NCI-H2227 (cell line): ENCODE measurements at regions not wholly inside any gene's neighbourhood (a gene's known extent, or its start where the extent isn't known, plus 50 kb on each side); places are given as distances from the start of the nearest gene placed in this dataset.

ENCODE experiments used
- DNase-seq: peaks from one replicate; lab custom pipeline; 2025; ENCODE audit not compliant: unreplicated experiment; lab: John Stamatoyannopoulos, UW

DNA sequence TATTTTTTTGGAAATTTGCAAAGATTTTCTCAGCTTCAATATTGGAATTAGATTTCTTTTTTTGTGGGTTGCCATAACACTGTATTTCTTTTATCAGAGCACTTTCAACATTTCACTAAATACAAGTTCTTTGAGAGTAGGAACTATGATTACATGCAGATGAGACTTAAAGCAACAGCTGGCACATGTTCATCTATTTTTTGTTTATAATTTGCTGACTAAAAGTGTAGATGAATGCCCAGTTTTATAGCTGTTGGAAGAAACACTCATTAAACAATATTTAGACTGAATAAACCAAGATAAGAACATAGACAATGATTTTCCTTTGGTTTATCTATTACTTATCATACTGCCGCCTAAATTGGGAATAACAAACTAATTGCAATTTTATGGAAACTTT is 803.0 kb upstream of the KLHL1 start:
- no peak for DNase-seq

DNA sequence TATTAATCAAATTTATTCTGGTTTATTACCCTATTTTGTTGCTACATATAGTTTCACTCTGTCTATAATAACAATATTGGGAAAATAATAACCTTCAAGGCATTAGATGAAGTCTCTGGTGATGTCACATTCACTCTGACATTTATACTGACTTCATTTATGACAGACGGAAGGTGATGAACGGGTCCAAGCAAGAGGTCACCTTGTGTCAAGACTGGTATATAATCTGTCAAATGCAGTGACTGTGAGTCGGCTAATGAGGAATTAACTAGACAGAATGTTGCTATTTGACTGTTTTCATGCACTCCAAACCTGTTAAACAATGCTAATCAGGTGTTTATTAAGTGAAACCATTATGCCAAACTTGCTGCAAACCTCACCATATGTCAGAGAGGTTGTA is 800.5 kb upstream of the KLHL1 start:
- DNase-seq: no peak

DNA sequence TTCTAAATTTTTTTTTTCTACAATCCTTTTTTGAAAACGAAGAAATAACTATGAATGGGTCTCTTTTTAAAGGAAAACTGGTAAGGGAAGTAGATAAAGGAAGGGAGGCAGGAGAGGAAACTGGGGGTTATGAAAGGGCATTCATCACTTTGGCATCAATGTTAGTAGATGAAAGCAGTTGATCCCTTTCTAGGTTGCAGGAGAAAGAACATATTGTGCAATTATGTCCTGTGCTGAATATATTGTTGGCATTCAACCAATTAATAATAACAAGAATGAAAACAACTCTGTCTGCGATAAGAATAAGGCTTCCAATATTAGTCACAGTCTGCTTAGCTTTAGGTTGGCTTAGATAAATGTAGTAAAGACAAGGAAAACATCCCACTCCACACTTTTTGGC is 796.8 kb upstream of the KLHL1 start:
- DNase-seq: no peak

DNA sequence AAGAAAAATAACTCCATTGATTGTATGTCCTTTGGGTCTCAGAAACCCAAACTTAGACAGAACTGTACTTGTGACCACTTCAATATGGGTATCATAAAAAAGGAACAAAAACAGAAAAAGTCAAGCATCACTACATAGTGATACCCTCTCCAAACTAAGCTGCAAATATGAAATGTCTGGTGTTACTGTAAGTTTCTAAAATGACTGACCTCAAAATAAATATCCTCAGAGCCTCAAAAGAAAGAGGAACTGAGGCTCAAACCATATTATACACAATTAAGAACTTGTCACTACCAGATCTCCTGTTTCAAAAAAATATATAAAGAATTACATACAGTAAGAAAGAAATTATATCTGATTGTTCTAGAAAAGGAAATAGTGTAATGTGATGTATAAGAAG is 787.9 kb upstream of the KLHL1 start:
- no peak for DNase-seq

DNA sequence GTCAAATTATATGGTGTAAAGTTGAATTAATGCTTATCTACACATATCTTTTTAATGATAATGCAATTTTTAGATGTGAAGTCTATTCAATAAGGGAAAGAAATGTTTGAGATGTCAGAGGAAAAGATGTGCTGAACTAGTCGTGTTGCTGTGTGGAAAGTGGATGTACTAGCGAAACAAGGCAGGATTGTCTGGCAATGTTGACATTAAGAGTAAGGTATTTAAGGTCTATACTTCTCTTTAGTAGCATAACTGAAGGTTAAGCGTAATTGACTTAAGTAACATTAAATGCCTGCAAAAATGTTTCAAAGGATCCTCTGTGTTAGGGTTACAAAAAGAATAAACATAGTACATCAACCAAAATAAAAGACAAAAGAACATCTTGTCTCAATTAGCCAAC is 787.3 kb upstream of the KLHL1 start:
- DNase-seq: no peak

DNA sequence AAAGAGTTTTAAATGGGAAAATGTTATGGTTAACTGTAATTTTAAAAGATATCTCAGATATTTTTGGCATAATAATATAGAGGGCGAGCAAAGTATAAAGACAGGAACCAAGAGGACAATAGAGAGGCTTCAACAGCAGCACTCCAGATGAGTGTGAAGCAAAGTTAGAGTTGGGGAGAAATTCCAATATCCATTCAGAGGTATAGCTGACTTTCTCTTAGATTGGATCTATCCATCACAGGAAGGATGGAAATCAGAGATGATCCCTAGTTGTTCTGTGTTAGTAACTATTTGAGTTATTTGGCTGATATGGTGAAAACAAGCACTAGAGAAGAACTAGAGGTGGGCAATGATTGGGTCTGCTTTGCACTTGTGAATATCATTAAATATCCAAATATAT is 786.0 kb upstream of the KLHL1 start:
- no peak for DNase-seq

DNA sequence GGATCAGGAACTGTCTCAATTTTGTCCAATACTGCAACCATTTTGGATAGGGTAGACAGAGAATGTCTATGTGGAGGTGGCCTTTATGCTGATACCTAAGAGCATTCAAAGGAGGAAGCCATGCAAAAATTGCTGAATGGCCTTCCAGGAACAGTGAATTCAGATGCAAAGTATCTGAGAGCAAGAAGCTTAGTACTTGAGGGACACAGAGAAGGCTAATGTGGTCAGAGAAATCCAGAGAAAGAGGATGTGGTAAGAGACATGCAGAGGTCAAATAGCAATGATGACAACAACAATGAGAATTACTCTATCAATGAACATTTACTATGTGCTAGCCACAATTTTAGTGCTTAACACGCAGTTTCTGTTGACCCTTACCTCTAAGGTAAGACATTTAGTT is 785.6 kb upstream of the KLHL1 start:
- DNase-seq: no peak

DNA sequence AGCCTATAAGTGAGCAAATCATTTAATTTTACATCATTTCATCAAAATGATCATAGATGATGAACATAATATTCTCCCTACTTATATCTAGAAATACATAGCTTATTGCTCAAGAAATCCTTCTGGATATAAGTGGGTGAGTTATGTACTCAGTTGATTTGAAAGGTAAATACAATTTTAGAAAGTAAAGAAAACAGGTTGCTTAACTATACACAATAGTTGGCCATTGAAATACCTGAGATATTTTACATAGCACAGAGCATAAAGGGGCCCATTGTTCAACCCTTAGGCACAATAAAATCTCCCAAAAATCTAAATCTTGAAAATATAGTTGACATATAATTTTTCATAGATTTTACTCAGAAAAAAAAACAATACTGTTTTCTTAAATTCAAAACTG is 782.0 kb upstream of the KLHL1 start:
- no peak for DNase-seq

DNA sequence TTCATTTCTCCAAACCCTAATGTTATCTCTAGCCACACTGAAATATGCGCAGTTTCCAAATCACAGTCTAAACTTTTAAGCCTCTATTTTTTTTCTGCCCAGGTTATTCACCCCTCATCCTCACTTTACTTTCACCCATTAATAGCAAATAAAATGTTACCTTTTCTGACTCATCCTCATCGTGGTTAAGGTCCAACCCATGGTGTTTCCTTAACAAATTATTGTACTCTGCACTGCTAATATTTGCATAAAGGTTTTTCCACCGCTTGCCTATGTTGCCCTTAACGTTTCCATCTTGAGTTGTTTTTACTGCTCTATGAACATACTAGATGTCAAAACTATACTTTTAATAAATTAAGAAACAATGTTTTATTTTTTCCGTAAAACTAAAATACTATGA is 780.9 kb upstream of the KLHL1 start:
- DNase-seq: no peak

DNA sequence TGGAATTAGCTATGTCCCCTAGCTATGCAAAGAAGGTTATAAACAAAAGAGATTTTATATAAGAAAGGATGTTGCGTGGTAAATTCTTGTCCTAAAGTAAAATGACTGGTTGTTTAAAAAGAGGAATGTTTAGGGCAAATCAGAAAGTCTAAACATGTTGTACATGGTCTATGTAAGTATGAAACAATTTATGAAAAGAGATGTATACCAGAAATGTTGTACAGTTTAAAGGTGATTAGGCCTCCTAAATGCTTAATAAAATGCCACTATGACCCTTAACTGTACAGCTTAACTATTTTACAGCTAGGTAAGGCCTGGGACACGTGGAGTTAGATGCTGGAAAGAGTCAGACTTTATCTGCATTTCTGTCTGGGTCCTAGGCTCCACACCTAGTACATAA is 775.9 kb upstream of the KLHL1 start:
- no peak for DNase-seq

DNA sequence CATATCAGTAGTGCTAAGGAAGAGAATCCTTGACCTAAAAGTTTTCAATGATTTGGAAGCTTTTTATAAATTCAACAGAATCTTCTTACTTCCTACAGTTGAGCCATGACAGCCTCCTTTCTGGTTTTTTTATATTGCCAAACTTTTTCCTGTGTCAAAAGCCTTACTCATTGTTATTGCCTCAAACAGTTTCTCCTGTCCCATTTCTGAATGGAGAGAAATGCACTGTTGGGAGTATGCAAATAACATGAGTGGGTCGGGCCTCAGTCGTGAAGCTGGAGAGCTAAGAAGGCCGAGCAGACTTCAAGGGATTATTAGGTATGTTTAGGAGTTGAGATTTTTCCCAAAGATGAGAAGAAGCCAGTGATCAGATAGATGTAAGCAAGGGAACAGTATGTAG is 766.4 kb upstream of the KLHL1 start:
- no peak for DNase-seq

DNA sequence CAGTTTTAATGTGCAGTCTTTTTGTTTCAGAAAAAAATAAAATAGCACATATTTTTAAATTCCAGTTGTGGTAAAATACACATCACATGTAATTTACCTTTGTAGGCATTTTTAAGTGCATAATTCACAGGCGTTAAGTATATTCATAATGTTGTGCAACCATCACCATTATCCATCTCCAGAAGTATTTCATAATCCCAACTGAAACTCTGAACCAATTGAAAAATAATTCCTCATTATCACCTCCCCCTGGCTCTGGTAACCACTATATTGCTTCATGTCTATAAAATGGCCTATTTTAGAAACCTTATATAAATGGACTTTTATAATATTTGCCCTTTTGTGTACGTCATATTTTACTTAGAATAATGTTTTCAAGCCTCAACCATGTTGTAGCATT is 756.5 kb upstream of the KLHL1 start:
- no peak for DNase-seq

DNA sequence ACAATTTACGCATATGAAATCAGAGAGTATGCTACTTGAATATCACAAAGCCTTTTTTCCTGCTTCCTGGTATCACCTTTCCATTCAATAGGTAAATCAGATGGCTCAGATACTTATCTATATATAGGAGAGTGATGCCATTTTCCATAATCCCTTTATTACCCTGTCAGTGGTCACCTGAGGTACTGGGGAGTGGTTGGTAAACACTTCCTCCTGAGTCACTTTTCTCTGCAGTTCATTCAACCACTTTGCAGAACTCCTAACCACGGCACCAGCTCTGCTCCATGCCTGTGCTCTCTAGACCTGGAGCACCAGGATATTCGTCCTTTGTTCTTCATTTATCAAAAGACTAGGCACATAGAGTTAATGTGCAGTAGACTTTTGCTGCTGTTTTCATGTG is 748.5 kb upstream of the KLHL1 start:
- DNase-seq: no peak

DNA sequence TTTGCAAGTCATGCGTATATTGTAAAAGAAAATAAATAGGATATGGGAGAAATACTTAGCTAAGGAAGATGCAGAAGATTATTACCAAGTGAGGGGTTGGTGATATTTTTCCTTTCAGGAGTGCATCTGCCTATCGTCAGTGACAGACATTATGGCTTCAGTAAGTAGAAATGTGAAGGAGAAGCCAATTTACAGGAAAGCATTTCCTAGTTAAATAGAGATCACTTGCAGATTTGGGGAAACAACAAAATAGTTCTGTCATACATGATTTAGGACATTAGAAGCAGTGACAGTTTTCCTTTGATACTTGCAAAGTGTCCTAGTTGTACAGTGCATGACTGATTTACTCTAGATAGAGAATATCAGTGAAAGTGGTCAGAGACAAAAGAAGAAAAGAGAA is 747.8 kb upstream of the KLHL1 start:
- no peak for DNase-seq

DNA sequence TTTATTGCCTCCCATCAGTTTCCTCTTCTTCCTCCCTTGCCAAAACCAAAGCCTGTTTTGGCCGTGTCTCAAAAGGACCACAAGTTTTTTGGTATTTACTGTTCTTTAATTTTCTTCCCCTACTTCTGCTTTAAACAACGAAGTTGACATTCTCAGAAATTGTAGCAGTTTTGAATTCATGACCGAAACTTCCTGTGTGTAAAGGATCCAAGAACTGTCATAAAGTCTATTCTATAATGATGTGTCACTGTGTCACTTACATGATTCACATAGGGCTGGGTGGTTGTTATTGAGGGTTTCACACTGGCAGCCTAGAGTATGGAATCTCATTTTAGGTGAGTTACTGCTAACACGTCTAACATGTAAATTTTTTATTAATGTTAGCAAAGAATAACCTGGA is 741.0 kb upstream of the KLHL1 start:
- no peak for DNase-seq

DNA sequence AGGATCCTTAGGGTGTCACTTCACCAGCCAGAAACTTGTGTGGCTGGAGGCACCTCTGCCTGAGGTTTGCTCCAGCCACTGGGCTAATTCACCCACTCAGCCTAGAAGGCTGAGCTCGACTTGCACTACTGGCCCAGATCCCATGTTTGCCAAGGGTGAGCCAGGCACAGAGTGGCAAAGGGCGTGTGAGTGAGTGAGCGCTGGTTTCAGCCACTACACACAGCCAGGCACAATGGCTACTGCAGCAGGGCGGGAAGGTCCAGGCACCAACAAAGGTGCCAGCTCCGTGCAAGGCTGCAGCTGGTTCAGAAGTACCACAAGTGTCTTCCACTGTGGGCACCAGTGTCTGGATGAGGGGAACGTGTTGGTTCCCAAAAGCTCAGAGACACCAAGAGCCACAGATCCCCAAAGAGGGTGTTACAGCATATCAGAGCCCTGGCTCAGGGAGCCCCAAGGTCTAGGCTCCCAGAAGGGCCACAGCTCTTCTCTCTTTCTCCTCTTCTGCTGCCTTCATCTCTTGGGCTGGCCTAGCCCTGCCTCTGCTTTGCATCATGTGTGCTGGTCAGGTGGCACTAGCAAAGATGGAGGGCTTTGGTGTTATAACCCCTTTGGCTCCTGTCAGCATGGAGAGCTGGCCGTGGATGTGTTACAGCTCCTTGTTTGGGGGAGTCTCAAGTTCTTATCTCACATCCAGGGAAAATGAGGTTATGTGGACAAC is 736.3 kb upstream of the KLHL1 start:
- DNase-seq: no peak

DNA sequence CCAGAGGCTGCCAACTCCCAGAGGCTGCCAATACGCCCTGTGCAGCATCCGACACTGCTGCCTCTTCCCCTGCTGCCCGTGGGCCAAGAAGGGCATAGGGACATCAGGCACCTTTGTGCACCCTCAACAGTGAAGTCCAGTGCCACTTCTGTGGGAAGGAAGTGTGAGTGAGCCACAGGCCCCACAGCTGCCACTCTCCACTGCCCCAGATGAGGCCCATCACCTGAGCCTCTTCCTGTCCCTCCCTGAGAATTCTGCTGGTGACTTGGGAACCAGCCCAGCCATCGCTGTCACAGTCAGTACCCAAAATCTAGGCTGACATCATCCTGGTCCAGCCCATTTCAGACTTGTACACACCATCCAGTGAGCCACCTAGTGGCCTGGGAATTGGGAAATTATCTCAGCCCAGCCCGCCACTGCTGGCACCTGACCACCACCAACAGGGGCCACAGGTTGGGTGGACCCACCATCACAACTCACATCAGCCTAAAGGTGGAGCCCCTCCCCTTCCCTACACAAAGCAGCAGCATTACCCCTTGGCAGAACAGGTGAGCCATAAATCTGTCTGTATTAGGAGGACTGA is 733.9 kb upstream of the KLHL1 start:
- no peak for DNase-seq

DNA sequence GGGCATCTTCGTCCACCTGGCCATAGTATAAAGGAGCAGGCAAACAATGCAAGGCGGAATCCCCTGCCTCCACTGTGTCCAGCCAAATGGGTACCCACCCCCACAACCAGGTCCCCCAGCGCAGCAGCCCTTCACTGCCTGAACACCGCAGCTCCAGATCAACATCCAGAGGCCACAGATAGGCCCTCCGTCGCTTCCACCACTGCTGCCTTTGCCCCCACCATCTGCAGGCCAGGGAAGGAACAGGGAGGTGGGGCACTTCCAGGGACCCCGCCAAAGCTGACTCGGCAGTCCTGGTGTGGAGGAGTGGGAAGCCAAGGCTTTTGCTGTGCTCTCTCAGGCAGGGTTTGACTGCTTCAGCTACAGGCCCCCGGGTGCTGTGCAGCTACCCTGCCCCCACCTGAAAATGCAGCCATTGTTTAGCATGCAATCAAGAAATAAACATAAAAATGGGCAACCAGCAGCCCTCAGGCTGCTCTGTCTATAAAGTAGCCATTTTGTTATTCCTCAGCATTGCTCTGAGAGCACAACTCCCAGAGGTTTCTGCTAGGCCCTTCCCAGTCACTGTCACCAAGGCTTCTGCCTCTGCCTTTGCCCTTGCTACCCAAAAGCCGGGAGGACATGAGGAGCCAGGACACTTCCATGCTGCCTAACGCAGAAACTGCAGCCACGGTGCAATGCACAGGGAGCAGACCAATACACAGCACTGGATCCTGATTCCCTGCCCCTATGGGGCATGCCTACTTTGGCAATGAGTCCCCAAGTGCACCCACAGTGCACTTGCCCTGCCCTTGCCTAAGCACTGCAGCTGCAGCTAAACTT is 733.2 kb upstream of the KLHL1 start:
- DNase-seq: no peak

DNA sequence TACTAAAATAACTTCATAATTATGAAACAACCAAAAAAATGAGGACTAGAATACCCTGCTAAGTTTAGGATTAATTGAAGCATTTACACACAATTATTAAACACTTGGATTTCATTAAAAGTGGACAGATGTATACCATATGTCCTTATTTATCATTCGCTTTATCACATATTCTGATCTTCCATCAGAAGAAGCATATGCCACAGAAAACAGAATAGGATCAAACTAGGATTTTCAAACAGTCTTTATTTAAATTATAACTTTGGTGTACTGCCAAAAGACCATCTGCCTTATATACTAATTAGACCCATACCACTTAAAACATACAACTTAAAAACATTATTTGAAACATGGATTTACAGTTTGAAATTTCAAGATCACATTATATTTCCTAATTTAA is 727.1 kb upstream of the KLHL1 start:
- DNase-seq: no peak

DNA sequence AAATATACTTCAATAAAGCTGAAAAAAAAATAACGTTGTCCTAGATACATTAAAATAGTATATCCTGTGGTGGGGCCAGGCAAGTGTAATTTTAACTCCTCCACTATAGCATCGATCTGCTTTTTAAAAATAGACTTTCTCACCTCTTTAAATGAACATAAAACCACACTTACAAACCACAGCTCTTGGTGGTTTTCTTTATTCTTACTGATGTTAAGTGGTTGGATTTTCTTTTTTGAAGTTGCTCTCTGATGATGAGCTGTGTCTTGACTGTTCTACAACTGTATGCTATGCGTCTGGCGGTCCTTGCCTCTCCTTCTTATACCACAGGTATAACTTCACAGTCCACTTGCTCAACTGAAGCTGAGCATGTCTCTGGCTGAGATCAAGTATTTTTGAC is 721.5 kb upstream of the KLHL1 start:
- no peak for DNase-seq

DNA sequence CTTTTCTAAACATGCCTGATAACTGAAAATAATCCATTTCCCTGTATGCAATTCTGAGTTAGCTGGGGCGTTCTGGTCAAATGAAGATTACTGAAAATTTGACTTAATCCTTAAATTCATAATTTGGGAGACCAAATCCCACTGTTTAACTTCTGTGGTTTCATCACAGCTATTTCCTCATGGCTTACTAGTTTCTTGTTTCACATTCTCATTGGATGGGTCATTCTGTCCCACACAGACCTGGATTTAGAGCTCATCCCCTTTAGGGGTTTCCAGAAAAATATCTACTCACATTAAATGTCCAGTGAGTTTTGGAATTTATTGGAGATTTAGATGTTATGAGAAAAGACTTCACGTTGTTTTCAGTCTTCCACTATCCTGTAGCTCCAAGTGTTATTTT is 709.3 kb upstream of the KLHL1 start:
- DNase-seq: no peak

DNA sequence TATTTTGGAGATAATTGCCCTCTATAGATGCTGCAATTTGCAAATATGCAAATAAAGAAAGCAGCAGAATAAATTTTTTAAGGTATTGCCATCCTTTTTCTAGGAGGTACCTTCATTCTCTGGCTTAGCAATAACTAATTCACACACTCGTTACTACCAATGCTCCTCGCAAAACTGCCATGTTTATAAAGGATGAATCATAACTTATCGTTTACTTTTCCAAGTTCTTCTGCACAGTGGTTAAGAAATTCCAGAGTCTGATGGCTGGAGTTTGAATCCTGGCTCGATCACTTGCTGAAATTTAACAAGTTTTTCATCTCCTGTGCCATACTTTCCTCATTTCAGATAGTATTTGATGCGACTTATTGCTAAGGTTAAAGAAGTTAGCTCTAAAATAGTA is 708.6 kb upstream of the KLHL1 start:
- no peak for DNase-seq
